CD4-positive, alpha-beta T cell treated with Interleukin-15 for 1 hour (primary cell): ENCODE measurements at regions not wholly inside any gene's neighbourhood (a gene's known extent, or its start where the extent isn't known, plus 50 kb on each side); places are given as distances from the start of the nearest gene placed in this dataset.
"Not testable (repeated sequence)": the region's sequence is repeated elsewhere in the genome, so short reads cannot be mapped to it uniquely, and the experiment has no call there.

Source experiments
- DNase-seq: peaks from one replicate; pipeline ENCODE4 v3.0.0-alpha.2; 2020

GRCh38 chr12:97801471-97802059 lies 339.0 kb downstream of the RMST start:
- DNase-seq: no peak

GRCh38 chr12:97805146-97805545 lies 342.5 kb downstream of the RMST start:
- no peak for DNase-seq

- no peak for DNase-seq
Observed at GRCh38 chr12:97813301-97813700, 350.7 kb downstream of the RMST start.

- DNase-seq: no peak
Observed at GRCh38 chr12:97821806-97822205, 359.2 kb downstream of the RMST start.

- no peak for DNase-seq
Observed at GRCh38 chr12:97835541-97835940, 372.9 kb downstream of the RMST start.

- no peak for DNase-seq
Observed at GRCh38 chr12:97837401-97837800, 374.8 kb downstream of the RMST start.

- no peak for DNase-seq
Observed at GRCh38 chr12:97848051-97848450, 385.4 kb downstream of the RMST start.

GRCh38 chr12:97854477-97854876 lies 391.9 kb downstream of the RMST start:
- no peak for DNase-seq

- no peak for DNase-seq
Observed at GRCh38 chr12:97862072-97862471, 399.5 kb downstream of the RMST start.

- DNase-seq: no peak
Observed at GRCh38 chr12:97875064-97875463, 412.5 kb downstream of the RMST start.

- DNase-seq: no peak
Observed at GRCh38 chr12:97876780-97877179, 414.2 kb downstream of the RMST start.

GRCh38 chr12:97877404-97877803 lies 414.8 kb downstream of the RMST start:
- no peak for DNase-seq

GRCh38 chr12:97886511-97887176 lies 424.0 kb downstream of the RMST start:
- DNase-seq: no peak

GRCh38 chr12:97897881-97898280 lies 435.3 kb downstream of the RMST start:
- not testable (repeated sequence) for DNase-seq

- DNase-seq: no peak
Observed at GRCh38 chr12:97899529-97899928, 436.9 kb downstream of the RMST start.

GRCh38 chr12:97899956-97900355 lies 437.4 kb downstream of the RMST start:
- no peak for DNase-seq

GRCh38 chr12:97903356-97903755 lies 440.8 kb downstream of the RMST start:
- DNase-seq: no peak

GRCh38 chr12:97907504-97907903 lies 444.9 kb downstream of the RMST start:
- DNase-seq: no peak

- no peak for DNase-seq
Observed at GRCh38 chr12:97910559-97910958, 448.0 kb downstream of the RMST start.

GRCh38 chr12:97912943-97913342 lies 450.3 kb downstream of the RMST start:
- DNase-seq: no peak

- no peak for DNase-seq
Observed at GRCh38 chr12:97921979-97922722, 459.5 kb downstream of the RMST start.

- DNase-seq: no peak
Observed at GRCh38 chr12:97923546-97923945, 460.9 kb downstream of the RMST start.

- no peak for DNase-seq
Observed at GRCh38 chr12:97924122-97924521, 461.5 kb downstream of the RMST start.

GRCh38 chr12:97927977-97928376 lies 465.4 kb downstream of the RMST start:
- DNase-seq: no peak
